PC-9 (cell line): ENCODE measurements at regions not wholly inside any gene's neighbourhood (a gene's known extent, or its start where the extent isn't known, plus 50 kb on each side); places are given as distances from the start of the nearest gene placed in this dataset.

Source experiments
- CTCF ChIP-seq: fragments of 200-600 bp; sonication (generic); conservative IDR thresholded peaks from 2 replicates; pipeline ENCODE4 v1.6.1; 2017; ENCODE audit warnings: mixed run types, antibody characterized with exemption, mild to moderate bottlenecking, moderate library complexity
- EZH2 ChIP-seq: fragments of 200-600 bp; sonication (generic); IDR thresholded peaks from 2 replicates; pipeline ENCODE4 v1.8.0; 2017; ENCODE audit warnings: antibody characterized with exemption, low read depth

DNA sequence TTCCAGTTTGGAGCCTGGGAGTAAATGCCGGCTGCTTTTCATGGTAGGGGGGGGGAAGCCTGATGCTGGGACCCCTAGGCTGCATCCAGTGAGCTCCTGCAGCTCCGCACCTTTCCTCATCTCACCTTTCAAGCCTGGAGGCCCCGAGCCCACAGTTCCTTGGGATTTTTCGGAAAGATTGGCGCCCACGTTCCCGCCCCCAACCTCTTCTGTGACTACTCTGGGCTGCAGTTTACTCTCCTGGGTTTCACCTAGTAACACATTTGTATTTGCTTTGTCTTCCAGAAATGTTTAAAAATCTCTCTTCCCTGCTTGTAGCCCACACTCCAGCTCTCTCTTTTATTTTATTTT is 51.9 kb upstream of the SPATA13 start:
- TF ChIP-seq CTCF (no peak), EZH2 (no peak)
